K562 (cell line): ENCODE measurements at regions not wholly inside any gene's neighbourhood (a gene's known extent, or its start where the extent isn't known, plus 50 kb on each side); places are given as distances from the start of the nearest gene placed in this dataset.

Experiments used
- ATAC-seq: fragments of 200-7000 bp; cut with Tn5 transposase; 3 replicates; pipeline ENCODE4 v1.9.1; 2020; ENCODE audit warnings: moderate library complexity
- BruUV-seq: library from RNA; stranded (reverse); fragments of 400-500 nt; replicated peaks from 2 replicates; lab custom pipeline; 2021; lab: Mats Ljungman, UMichigan
- CTCF ChIA-PET: fragments of 300-600 bp; formaldehyde crosslinking; extraction: SDS; loops from one replicate; lab custom pipeline; 2021; ENCODE audit warnings: low intra/inter-chr PET ratio; lab: Yijun Ruan, JAX
- POLR2A ChIA-PET: fragments of 300-600, 350-650 bp; sonication (Branson Sonifier 250); formaldehyde crosslinking; extraction: SDS; loops from one replicate; lab custom pipeline; 2021; ENCODE audit warnings: antibody characterized with exemption, inconsistent platforms; lab: Yijun Ruan, JAX
- DNase-seq, 4 experiments: peaks; one replicate each; pipeline versions ENCODE4 v3.0.0 to v3.0.0-alpha.2; 2011 to 2018; ENCODE audit warnings: low spot score in 3 of 4, mixed read lengths in 3 of 4; ENCODE audit errors: extremely low read depth in 1 of 4
- FAIRE-seq: peaks from 2 replicates; lab custom pipeline; 2011; peaks lifted over from hg19 to GRCh38; lab: Jason Lieb, UNC
- H2AFZ ChIP-seq: 2 replicates; pipeline ENCODE4 v1.6.0; 2011; ENCODE audit warnings: low read depth, low read length, control low read depth, inconsistent platforms
- H3K27ac ChIP-seq: fragments of 200-600 bp; 3 replicates; pipeline ENCODE4 v1.8.0; 2011; ENCODE audit warnings: low read depth, mild to moderate bottlenecking, control low read depth, inconsistent platforms, low read length, moderate library complexity, mixed read lengths; ENCODE audit errors: extremely low read depth
- H3K27me3 ChIP-seq, 2 experiments: fragments of 300-600 bp in 1 of 2; 2 replicates in 1 of 2; 3 replicates in 1 of 2; pipeline versions ENCODE4 v1.6.0 to v1.8.0; 2011; ENCODE audit warnings: inconsistent platforms in 2 of 2, low read length in 2 of 2, mild to moderate bottlenecking in 1 of 2, mixed read lengths in 1 of 2, moderate library complexity in 1 of 2; ENCODE audit not compliant: control insufficient read depth in 2 of 2, insufficient read depth in 2 of 2
- H3K36me3 ChIP-seq: fragments of 300-600 bp; 3 replicates; pipeline ENCODE4 v1.8.0; 2011; ENCODE audit warnings: mild to moderate bottlenecking, low read length, inconsistent platforms; ENCODE audit not compliant: control insufficient read depth, insufficient read depth
- H3K4me1 ChIP-seq, 2 experiments: fragments of 200-600 bp in 1 of 2; replicated peaks in 1 of 2; 2 replicates in 1 of 2; 3 replicates in 1 of 2; pipeline versions ENCODE4 v1.5.1 to v1.8.0; 2011; ENCODE audit warnings: inconsistent platforms in 2 of 2, low read length in 2 of 2, mild to moderate bottlenecking in 1 of 2, mixed read lengths in 1 of 2, moderate library complexity in 1 of 2; ENCODE audit not compliant: control insufficient read depth in 2 of 2, insufficient read depth in 2 of 2
- H3K4me2 ChIP-seq: 2 replicates; pipeline ENCODE4 v1.6.1; 2011; ENCODE audit warnings: low read length, control low read depth, inconsistent platforms, mixed read lengths; ENCODE audit not compliant: insufficient read depth
- H3K4me3 ChIP-seq: fragments of 200-600 bp; sonication (generic), shearing (Covaris generic); 2 replicates; pipeline ENCODE4 v1.5.1; 2016; ENCODE audit warnings: control low read depth, inconsistent platforms
- H3K79me2 ChIP-seq: fragments of 200-600 bp; 3 replicates; pipeline ENCODE4 v1.8.0; 2011; ENCODE audit warnings: low read length, inconsistent platforms; ENCODE audit not compliant: control insufficient read depth, insufficient read depth
- H3K9ac ChIP-seq, 2 experiments: 2 replicates each; pipeline versions ENCODE4 v1.6.0 to v1.6.1; 2011; ENCODE audit warnings: low read depth in 2 of 2, low read length in 2 of 2, control low read depth in 1 of 2, inconsistent platforms in 1 of 2, mild to moderate bottlenecking in 1 of 2, mixed read lengths in 1 of 2; ENCODE audit not compliant: insufficient read depth in 1 of 2
- H3K9me1 ChIP-seq: one replicate; pipeline ENCODE4 v1.6.0; 2011; ENCODE audit warnings: inconsistent platforms, mild to moderate bottlenecking, low read length, moderate library complexity; ENCODE audit not compliant: control insufficient read depth, insufficient read depth
- H3K9me3 ChIP-seq: replicated peaks from 2 replicates; pipeline ENCODE4 v1.5.1; 2011; ENCODE audit warnings: low read depth, low read length, inconsistent platforms; ENCODE audit not compliant: control insufficient read depth, insufficient read depth
- H4K20me1 ChIP-seq: replicated peaks from 2 replicates; pipeline ENCODE4 v1.6.1; 2011; ENCODE audit warnings: low read length, inconsistent platforms, mixed read lengths; ENCODE audit not compliant: control insufficient read depth, insufficient read depth
- ARID2 ChIP-seq: fragments of 450-650 bp; IDR thresholded peaks from 2 replicates; pipeline ENCODE4 v1.6.1; 2017; ENCODE audit warnings: antibody characterized with exemption, mild to moderate bottlenecking
- ATF2 ChIP-seq: sonication (generic); formaldehyde crosslinking; IDR thresholded peaks from 2 replicates; pipeline ENCODE4 v1.8.1; 2022; ENCODE audit warnings: missing genetic modification reagents
- DEAF1 ChIP-seq: fragments of 450-650 bp; formaldehyde crosslinking; IDR thresholded peaks from 2 replicates; pipeline ENCODE4 v1.4.0; 2020; ENCODE audit warnings: mild to moderate bottlenecking, moderate library complexity
- E2F3 ChIP-seq: fragments of 250-450 bp; sonication (Bioruptor Pico); IDR thresholded peaks from 2 replicates; pipeline ENCODE4 v1.4.0; 2020; ENCODE audit warnings: mild to moderate bottlenecking
- FUS ChIP-seq: fragments of 200-400 bp; formaldehyde crosslinking; optimal IDR thresholded peaks from 2 replicates; pipeline ENCODE3; 2017; ENCODE audit warnings: low read depth, low read length
- HES1 ChIP-seq: fragments of 450-650 bp; IDR thresholded peaks from 2 replicates; pipeline ENCODE4 v1.6.1; 2016; ENCODE audit warnings: low read depth, mild to moderate bottlenecking, moderate library complexity
- NCOA2 ChIP-seq, 2 experiments: fragments of 450-650 bp; IDR thresholded peaks; 2 replicates each; pipeline ENCODE4 v1.6.1; 2018; ENCODE audit warnings: mild to moderate bottlenecking in 2 of 2, moderate library complexity in 1 of 2; ENCODE audit not compliant: partially characterized antibody in 2 of 2
- PPARD ChIP-seq: fragments of 250-450 bp; sonication (Bioruptor Pico); IDR thresholded peaks from 2 replicates; pipeline ENCODE4 v1.8.0; 2022; ENCODE audit warnings: inconsistent platforms, mild to moderate bottlenecking, moderate library complexity
- RAD21 ChIP-seq, 2 experiments: fragments of 250-450 bp in 1 of 2; fragments of 450-650 bp in 1 of 2; sonication (Bioruptor Pico) in 1 of 2; formaldehyde crosslinking in 1 of 2; IDR thresholded peaks in 1 of 2; conservative IDR thresholded peaks in 1 of 2; 2 replicates each; pipeline versions ENCODE4 v1.4.0 to v1.8.0; 2020 to 2022; ENCODE audit warnings: mild to moderate bottlenecking in 2 of 2, moderate library complexity in 1 of 2
- RAD51 ChIP-seq: fragments of 450-650 bp; IDR thresholded peaks from 2 replicates; pipeline ENCODE4 v1.7.1; 2016; ENCODE audit warnings: low read depth, mild to moderate bottlenecking, borderline replicate concordance
- SLC30A9 ChIP-seq: fragments of 250-450 bp; sonication (Bioruptor Pico); IDR thresholded peaks from 2 replicates; pipeline ENCODE4 v1.8.0; 2022; ENCODE audit warnings: mild to moderate bottlenecking, moderate library complexity
- ZNF263 ChIP-seq: sonication (generic); formaldehyde crosslinking; IDR thresholded peaks from 2 replicates; pipeline ENCODE4 v1.8.0; 2022; ENCODE audit warnings: mild to moderate bottlenecking, missing genetic modification reagents, borderline replicate concordance
- ZNF561 ChIP-seq: fragments of 450-650 bp; formaldehyde crosslinking; conservative IDR thresholded peaks from 2 replicates; pipeline ENCODE4 v1.4.0; 2020; ENCODE audit warnings: mild to moderate bottlenecking, moderate library complexity
- ZNF695 ChIP-seq: fragments of 450-650 bp; formaldehyde crosslinking; IDR thresholded peaks from 2 replicates; pipeline ENCODE4 v1.4.0; 2020; ENCODE audit warnings: mild to moderate bottlenecking, moderate library complexity
- WGBS: fragments of 100-300 bp; shearing (Covaris generic); methylation state at CpG from one replicate; pipeline ENCODE4 v1.1.6; 2016; ENCODE audit warnings: low coverage, mixed read lengths; ENCODE audit not compliant: insufficient coverage; ENCODE audit errors: missing lambda C conversion rate; 5-methylcytosine and 5-hydroxymethylcytosine counted together
- in situ Hi-C: fragments of 300-500 bp; cut with MboI; formaldehyde crosslinking; loops from 4 replicates; pipeline ENCODE4 v1.15.0; 2018; ENCODE audit warnings: inconsistent platforms, mixed read lengths
- intact Hi-C: fragments of 100-400 bp; cut with micrococcal nuclease; formaldehyde crosslinking; loops from 2 replicates; pipeline ENCODE4 v1.14.2; 2022

GRCh38 chr11:109791337-109791736 lies 301.9 kb upstream of the ZC3H12C start:
- intact Hi-C loops = no loop called here
- CTCF ChIA-PET = no interaction called here
- Histone ChIP-seq H3K4me3 (no peak overlapping the region), H4K20me1 (no peaks in the 10 kb centered on the region), H3K4me1 (no peaks in the 10 kb centered on the region), H3K27ac (no peak overlapping the region), H3K36me3 (no peaks in the 10 kb centered on the region), H3K9me3 (no peaks in the 10 kb centered on the region), H3K9me1 (no peaks in the 10 kb centered on the region), H3K79me2 (no peaks in the 10 kb centered on the region), H2AFZ (no peak overlapping the region), H3K4me2 (no peak overlapping the region), H3K9ac (no peak overlapping the region), H3K27me3 (no peaks in the 10 kb centered on the region)
- WGBS = 3% methylated on average over 2 of the region's 2 CpGs
- POLR2A ChIA-PET = no interaction called here
- TF ChIP-seq RAD21 (CRISPR knock-in tag; conservative IDR thresholded peaks at IDR 0.05 in 1 of 2, IDR thresholded peaks at IDR 0.05 in 1 of 2) = peak; percentile 17 to 50; a peak in 3 of 4 replicates
- TF ChIP-seq PPARD = no peak
- TF ChIP-seq ZNF695 (CRISPR knock-in tag) = no peak
- TF ChIP-seq DEAF1 (CRISPR knock-in tag) = 0 out of 2 replicates have a peak, but pooled peaks have one; percentile 16
- DNase-seq = no peak
- BruUV-seq = no TSS peak
- no peak for FAIRE-seq
- ATAC-seq = no peak
- in situ Hi-C loops = no loop called here

GRCh38 chr11:109794501-109794900 lies 298.7 kb upstream of the ZC3H12C start:
- no TSS peak for BruUV-seq
- H3K9ac ChIP-seq = no peak overlapping the region
- no peaks in the 10 kb centered on the region for H4K20me1 ChIP-seq
- 28% methylated on average over 3 of the region's 3 CpGs for WGBS
- no peak overlapping the region for H3K4me2 ChIP-seq
- H3K4me1 ChIP-seq = no peaks in the 10 kb centered on the region
- no peak overlapping the region for H3K4me3 ChIP-seq
- in situ Hi-C loops = no loop called here
- no peaks in the 10 kb centered on the region for H3K79me2 ChIP-seq
- DNase-seq (no peak), FAIRE-seq (no peak), ATAC-seq (no peak)
- 0 out of 2 replicates have a peak overlapping the region, but pooled peaks have one; percentile 41 for H2AFZ ChIP-seq
- POLR2A ChIA-PET = no interaction called here
- H3K9me1 ChIP-seq = no peaks in the 10 kb centered on the region
- no peak overlapping the region for H3K27ac ChIP-seq
- H3K9me3 ChIP-seq = no peaks in the 10 kb centered on the region
- intact Hi-C loops = no loop called here
- no peaks in the 10 kb centered on the region for H3K27me3 ChIP-seq
- CTCF ChIA-PET = no interaction called here
- no peaks in the 10 kb centered on the region for H3K36me3 ChIP-seq
- TF ChIP-seq ZNF561 = no peak
- no peak for TF ChIP-seq NCOA2 (IDR thresholded peaks at IDR 0.05; ENCODE audit: partially characterized antibody in 2 of 2)
- TF ChIP-seq ARID2 = no peak
- TF ChIP-seq FUS = no peak
- no peak for TF ChIP-seq ATF2 (CRISPR knock-in tag)
- no peak for TF ChIP-seq SLC30A9 (CRISPR knock-in tag)
- TF ChIP-seq HES1 = no peak
- no peak for TF ChIP-seq E2F3
- TF ChIP-seq ZNF263 = no peak
- TF ChIP-seq RAD51 = no peak
